H7 (cell line): ENCODE measurements at regions not wholly inside any gene's neighbourhood (a gene's known extent, or its start where the extent isn't known, plus 50 kb on each side); places are given as distances from the start of the nearest gene placed in this dataset.
A peak's percentile ranks its signal among the peaks of the same experiment; 100 is the strongest.

Experiments used
- DNase-seq: peaks from one replicate; pipeline ENCODE4 v3.0.0; 2012
- H3K27me3 ChIP-seq: 2 replicates; pipeline ENCODE4 v1.6.0; 2011; ENCODE audit warnings: mild to moderate bottlenecking, low read length; ENCODE audit not compliant: control insufficient read depth, insufficient read depth
- H3K36me3 ChIP-seq: replicated peaks from 2 replicates; pipeline ENCODE4 v1.5.1; 2011; ENCODE audit warnings: low read length; ENCODE audit not compliant: control insufficient read depth, insufficient read depth
- H3K4me3 ChIP-seq: 2 replicates; pipeline ENCODE4 v1.5.1; 2011; ENCODE audit warnings: low read depth, mild to moderate bottlenecking, control low read depth, low read length, moderate library complexity; ENCODE audit not compliant: insufficient read depth

- no peak for DNase-seq
- Histone ChIP-seq H3K36me3 (no peaks in the 10 kb centered on the region), H3K27me3 (no peaks in the 10 kb centered on the region), H3K4me3 (no peak overlapping the region)
Measured at GRCh38 chr14:80087411-80087810, 123.9 kb downstream of the DIO2 start.

DNA sequence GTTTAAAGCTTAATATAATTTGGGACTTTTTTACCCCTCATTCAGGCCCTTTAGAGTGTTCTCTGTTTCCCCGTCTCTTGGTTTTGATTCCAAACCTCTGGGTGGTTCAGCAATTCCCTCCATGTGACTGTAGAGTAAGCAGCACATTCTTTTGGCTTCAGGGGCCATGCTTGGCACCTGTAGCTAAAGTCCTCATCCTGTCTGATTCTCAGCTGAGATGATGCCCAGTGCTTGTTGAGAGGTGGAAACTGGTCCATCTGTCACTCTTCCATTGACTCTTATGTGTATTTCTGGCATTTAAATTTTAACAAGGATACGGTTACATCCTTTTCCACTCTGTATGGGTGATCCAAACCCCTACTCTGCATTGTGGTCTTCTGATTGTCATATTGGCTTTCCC, 127.1 kb downstream of the DIO2 start:
- Histone ChIP-seq H3K27me3 (no peaks in the 10 kb centered on the region), H3K4me3 (no peak overlapping the region), H3K36me3 (no peaks in the 10 kb centered on the region)
- DNase-seq = no peak

- no peak overlapping the region for H3K4me3 ChIP-seq
- H3K36me3 ChIP-seq = no peaks in the 10 kb centered on the region
- no peak for DNase-seq
Measured at GRCh38 chr14:80080601-80081000, 130.7 kb downstream of the DIO2 start.

DNA sequence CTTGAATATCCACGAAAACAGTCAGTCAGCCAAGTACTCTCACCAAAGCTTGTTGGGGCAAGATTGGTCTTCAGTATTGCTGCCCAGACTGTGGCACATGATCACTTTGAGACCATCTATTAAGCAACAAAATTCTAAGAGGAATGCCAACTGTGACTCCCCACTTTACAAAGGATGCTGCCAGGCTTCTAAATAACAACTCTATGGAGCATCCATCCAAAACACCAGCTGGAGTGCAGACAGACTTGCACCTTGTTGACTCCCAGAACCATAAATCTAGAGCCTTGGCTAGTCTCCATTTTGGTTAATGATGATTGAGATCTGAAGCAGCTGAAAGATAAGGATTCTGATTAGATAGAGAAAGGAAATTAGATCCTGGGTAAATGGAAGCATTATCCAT, 132.8 kb downstream of the DIO2 start:
- no peak overlapping the region for H3K4me3 ChIP-seq
- H3K27me3 ChIP-seq = no peaks in the 10 kb centered on the region
- no peak for DNase-seq
- no peaks in the 10 kb centered on the region for H3K36me3 ChIP-seq

More at GRCh38 chr14:80080601-80081000, 130.7 kb downstream of the DIO2 start:
- H3K27me3 ChIP-seq = no peaks in the 10 kb centered on the region

GRCh38 chr14:80077262-80077661, 134.0 kb downstream of the DIO2 start:
- H3K4me3 ChIP-seq = no peak overlapping the region
- DNase-seq = no peak
- no peaks in the 10 kb centered on the region for H3K36me3 ChIP-seq
- no peaks in the 10 kb centered on the region for H3K27me3 ChIP-seq

GRCh38 chr14:80074900-80075574, 136.3 kb downstream of the DIO2 start:
- no peak overlapping the region for H3K4me3 ChIP-seq
- no peaks in the 10 kb centered on the region for H3K27me3 ChIP-seq
- H3K36me3 ChIP-seq = no peaks in the 10 kb centered on the region
- DNase-seq = no peak

- H3K36me3 ChIP-seq = no peaks in the 10 kb centered on the region
- no peak for DNase-seq
Measured at GRCh38 chr14:80059041-80059440, 152.3 kb downstream of the DIO2 start.

DNA sequence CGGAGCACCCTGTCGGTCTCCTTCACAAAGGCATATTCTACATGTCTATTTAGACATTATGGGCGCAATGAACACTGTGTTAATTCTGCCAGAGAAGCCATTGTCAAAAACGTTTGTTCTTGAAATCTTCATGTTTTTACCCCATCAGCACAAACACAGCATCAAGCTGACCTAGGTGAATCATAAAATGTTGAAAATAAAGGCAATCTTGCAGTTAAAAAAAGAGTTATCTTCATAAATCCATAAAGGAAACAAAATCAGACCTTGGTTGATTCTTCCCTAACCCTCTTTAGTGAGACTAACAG, 154.9 kb downstream of the DIO2 start:
- no peak for DNase-seq
- no peaks in the 10 kb centered on the region for H3K27me3 ChIP-seq
- no peak overlapping the region for H3K4me3 ChIP-seq
- no peaks in the 10 kb centered on the region for H3K36me3 ChIP-seq

More at GRCh38 chr14:80059041-80059440, 152.3 kb downstream of the DIO2 start:
- no peaks in the 10 kb centered on the region for H3K27me3 ChIP-seq
- H3K4me3 ChIP-seq = no peak overlapping the region

GRCh38 chr14:80055667-80056496, 155.4 kb downstream of the DIO2 start:
- no peaks in the 10 kb centered on the region for H3K27me3 ChIP-seq
- no peaks in the 10 kb centered on the region for H3K36me3 ChIP-seq
- H3K4me3 ChIP-seq = no peak overlapping the region
- DNase-seq = peak; percentile 26

- no peaks in the 10 kb centered on the region for H3K36me3 ChIP-seq
- no peaks in the 10 kb centered on the region for H3K27me3 ChIP-seq
- H3K4me3 ChIP-seq = no peak overlapping the region
- no peak for DNase-seq
Measured at GRCh38 chr14:80055226-80055625, 156.1 kb downstream of the DIO2 start.

DNA sequence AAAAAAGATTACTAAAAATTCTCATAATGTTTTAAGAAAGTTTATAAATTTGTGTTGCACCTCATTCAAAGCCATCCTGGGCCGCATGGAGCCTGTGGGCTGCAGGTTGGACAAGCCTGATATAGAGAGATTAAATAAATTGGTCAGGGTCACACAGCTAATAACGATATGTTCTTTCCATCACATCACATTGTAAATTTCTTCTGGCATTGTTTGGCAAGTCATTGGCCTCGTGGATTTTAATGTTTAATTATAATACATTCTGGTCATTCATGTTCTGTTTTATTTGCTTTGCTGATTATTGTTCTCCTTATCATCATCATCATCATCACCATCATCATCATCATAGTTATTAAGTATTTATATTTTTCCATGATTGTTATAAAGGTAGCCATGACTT, 157.3 kb downstream of the DIO2 start:
- H3K4me3 ChIP-seq = no peak overlapping the region
- H3K36me3 ChIP-seq = no peaks in the 10 kb centered on the region
- no peak for DNase-seq
- H3K27me3 ChIP-seq = no peaks in the 10 kb centered on the region

DNA sequence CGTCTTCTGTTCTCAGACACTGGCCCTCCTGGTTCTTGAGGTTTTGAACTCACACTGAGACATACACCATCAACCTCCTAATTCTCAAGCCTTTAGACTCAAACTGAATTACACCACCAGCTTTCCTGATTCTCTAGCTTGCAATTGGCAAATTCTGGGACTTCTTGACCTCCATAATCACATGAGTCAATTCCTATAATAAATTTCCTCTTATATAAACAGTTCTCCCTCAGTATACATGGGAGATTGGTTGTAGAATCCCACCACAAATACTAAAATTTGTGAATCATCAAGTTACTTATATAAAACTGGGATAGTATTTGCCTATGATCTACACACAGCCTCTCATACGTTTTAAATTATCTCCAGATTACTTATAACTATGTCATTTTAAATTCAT, 162.2 kb downstream of the DIO2 start:
- H3K27me3 ChIP-seq = no peaks in the 10 kb centered on the region

DNA sequence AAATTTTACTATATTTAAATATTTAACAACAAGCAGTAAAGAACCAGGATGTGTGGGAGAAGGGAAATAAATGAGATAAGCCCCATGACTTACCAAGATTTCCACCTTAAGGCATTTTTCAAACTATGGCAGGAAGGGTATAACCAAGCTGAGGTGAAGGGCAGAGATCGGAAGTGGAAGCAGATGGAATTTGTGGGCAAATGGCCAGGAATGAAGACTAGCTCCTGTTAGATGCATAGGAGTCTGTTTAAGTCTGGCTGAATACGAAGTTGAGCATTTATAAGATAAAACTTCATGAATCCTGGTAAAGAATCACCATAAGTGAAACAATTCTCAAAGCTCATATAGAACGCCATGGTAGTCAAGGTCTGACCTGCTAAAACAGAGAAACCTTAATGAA, 163.5 kb downstream of the DIO2 start:
- Histone ChIP-seq H3K36me3 (no peaks in the 10 kb centered on the region), H3K27me3 (no peaks in the 10 kb centered on the region), H3K4me3 (no peak overlapping the region)
- DNase-seq = no peak

More for the DNA sequence above, 162.2 kb downstream of the DIO2 start:
- Histone ChIP-seq H3K36me3 (no peaks in the 10 kb centered on the region), H3K4me3 (no peak overlapping the region)
- DNase-seq = no peak

- DNase-seq = no peak
- no peak overlapping the region for H3K4me3 ChIP-seq
Measured at GRCh38 chr14:80037349-80037748, 174.0 kb downstream of the DIO2 start.

DNA sequence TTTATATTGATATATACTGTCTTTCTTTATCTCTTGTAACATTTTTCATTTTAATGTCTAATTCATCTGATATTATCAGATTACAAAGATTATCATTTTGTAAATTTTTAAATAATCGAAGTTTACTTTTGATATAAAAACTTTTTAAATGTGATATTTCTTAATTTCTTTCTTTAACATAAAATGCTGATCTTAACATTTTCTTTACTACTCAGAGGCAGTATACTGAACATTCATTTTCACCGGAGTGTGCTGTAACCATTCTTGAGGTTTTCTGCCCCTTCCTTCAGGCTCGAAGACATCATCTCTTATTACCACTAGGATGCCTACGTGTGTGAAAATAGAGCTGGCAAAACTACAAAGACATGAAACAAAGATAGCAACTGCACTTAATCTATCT, 186.9 kb downstream of the DIO2 start:
- Histone ChIP-seq H3K27me3 (no peaks in the 10 kb centered on the region), H3K36me3 (no peaks in the 10 kb centered on the region), H3K4me3 (no peak overlapping the region)
- no peak for DNase-seq

More at GRCh38 chr14:80037349-80037748, 174.0 kb downstream of the DIO2 start:
- Histone ChIP-seq H3K36me3 (no peaks in the 10 kb centered on the region), H3K27me3 (no peaks in the 10 kb centered on the region)
